GM12878 (cell line): ENCODE measurements at regions not wholly inside any gene's neighbourhood (a gene's known extent, or its start where the extent isn't known, plus 50 kb on each side); places are given as distances from the start of the nearest gene placed in this dataset.

Source experiments
- ATAC-seq: fragments of 200-7000 bp; cut with Tn5 transposase; 3 replicates; pipeline ENCODE4 v1.9.1; 2020; ENCODE audit warnings: mild to moderate bottlenecking, moderate library complexity
- BruUV-seq: library from RNA; stranded (reverse); fragments of 400-500 nt; replicated peaks from 2 replicates; lab custom pipeline; 2021; lab: Mats Ljungman, UMichigan
- CTCF ChIA-PET: fragments of 300-600 bp; sonication (Branson Sonifier 250); formaldehyde crosslinking; extraction: SDS; loops from one replicate; lab custom pipeline; 2021; ENCODE audit warnings: inconsistent platforms; lab: Yijun Ruan, JAX
- POLR2A ChIA-PET: fragments of 350-600 bp; formaldehyde crosslinking; extraction: SDS; loops from one replicate; lab custom pipeline; 2021; ENCODE audit warnings: inconsistent platforms; lab: Charles Lee
- RAD21 ChIA-PET: fragments of 300-600 bp; sonication (Branson Sonifier 250); formaldehyde crosslinking; loops from one replicate; lab custom pipeline; 2023; ENCODE audit warnings: antibody characterized with exemption; ENCODE audit not compliant: unreplicated experiment; lab: Charles Lee
- SMC1A ChIA-PET: fragments of 300-600 bp; sonication (Branson Sonifier 250); formaldehyde crosslinking; loops from one replicate; lab custom pipeline; 2023; ENCODE audit not compliant: unreplicated experiment, uncharacterized antibody; lab: Charles Lee
- DNase-seq: peaks from one replicate; pipeline ENCODE4 v3.0.0-alpha.2; 2011; ENCODE audit warnings: low read depth, low spot score
- FAIRE-seq: peaks from 3 replicates; lab custom pipeline; 2011; peaks lifted over from hg19 to GRCh38; lab: Jason Lieb, UNC
- H2AFZ ChIP-seq: 2 replicates; pipeline ENCODE4 v1.6.0; 2011; ENCODE audit warnings: low read depth, low read length, control low read depth; ENCODE audit not compliant: control insufficient read depth
- H3K27ac ChIP-seq: 2 replicates; pipeline ENCODE4 v1.5.1; 2011; ENCODE audit warnings: control low read depth; ENCODE audit not compliant: control insufficient read depth, insufficient read depth
- H3K27me3 ChIP-seq, 2 experiments: replicated peaks in 1 of 2; 2 replicates each; pipeline versions ENCODE4 v1.6.0 to v1.6.1; 2011; ENCODE audit warnings: low read length in 1 of 2; ENCODE audit not compliant: control insufficient read depth in 2 of 2, insufficient read depth in 2 of 2
- H3K36me3 ChIP-seq, 2 experiments: 2 replicates each; pipeline ENCODE4 v1.5.1; 2011; ENCODE audit warnings: low read length in 1 of 2; ENCODE audit not compliant: control insufficient read depth in 2 of 2, insufficient read depth in 2 of 2
- H3K4me1 ChIP-seq: 2 replicates; pipeline ENCODE4 v1.6.1; 2011; ENCODE audit warnings: mild to moderate bottlenecking, low read length, moderate library complexity, mixed read lengths; ENCODE audit not compliant: control insufficient read depth, insufficient read depth
- H3K4me2 ChIP-seq: 2 replicates; pipeline ENCODE4 v1.6.0; 2011; ENCODE audit warnings: control low read depth; ENCODE audit not compliant: control insufficient read depth, insufficient read depth
- H3K4me3 ChIP-seq: fragments of 200-600 bp; sonication (generic); 2 replicates; pipeline ENCODE4 v1.5.1; 2016
- H3K79me2 ChIP-seq: 2 replicates; pipeline ENCODE4 v1.6.0; 2011; ENCODE audit warnings: low read length; ENCODE audit not compliant: control insufficient read depth, insufficient read depth
- H3K9ac ChIP-seq: 2 replicates; pipeline ENCODE4 v1.8.0; 2011; ENCODE audit warnings: low read length, control low read depth, mixed read lengths; ENCODE audit not compliant: control insufficient read depth, insufficient read depth
- H3K9me3 ChIP-seq: replicated peaks from 3 replicates; pipeline ENCODE4 v1.5.1; 2011; ENCODE audit warnings: mild to moderate bottlenecking, low read length; ENCODE audit not compliant: control insufficient read depth, insufficient read depth
- H4K20me1 ChIP-seq: 2 replicates; pipeline ENCODE4 v1.6.0; 2011; ENCODE audit not compliant: control insufficient read depth, insufficient read depth
- MXI1 ChIP-seq: fragments of 150-350 bp; IDR thresholded peaks from 2 replicates; pipeline ENCODE4 v1.6.1; 2011; ENCODE audit warnings: low read depth, mild to moderate bottlenecking, inconsistent platforms, low read length, improper control_type of control experiment
- PRDM15 ChIP-seq: fragments of 450-650 bp; formaldehyde crosslinking; IDR thresholded peaks from 2 replicates; pipeline ENCODE4 v1.4.0; 2020; ENCODE audit warnings: mild to moderate bottlenecking, moderate library complexity
- SPI1 ChIP-seq: IDR thresholded peaks from 2 replicates; pipeline ENCODE4 v1.6.1; 2011; ENCODE audit warnings: low read depth, mild to moderate bottlenecking, low read length, moderate library complexity, borderline replicate concordance; ENCODE audit not compliant: insufficient read depth
- WGBS: methylation state at CpG from one replicate; pipeline ENCODE4 v1.1.6; 2016; ENCODE audit warnings: low lambda C conversion rate; ENCODE audit not compliant: insufficient replicate concordance, insufficient coverage; ENCODE audit errors: missing lambda C conversion rate; 5-methylcytosine and 5-hydroxymethylcytosine counted together
- in situ Hi-C: fragments of 300-500 bp; cut with MboI; formaldehyde crosslinking; loops from 9 replicates; pipeline ENCODE4 v1.14.3; 2018; ENCODE audit warnings: mixed read lengths
- intact Hi-C: fragments of 100-400 bp; cut with micrococcal nuclease; formaldehyde crosslinking; loops from one replicate; pipeline ENCODE4 v1.14.2; 2022; ENCODE audit not compliant: unreplicated experiment
- TF ChIP-seq, protein P1 (sequence below): fragments of 450-650 bp; IDR thresholded peaks from 2 replicates; pipeline ENCODE4 v1.6.1; 2017; ENCODE audit warnings: mild to moderate bottlenecking
- TF ChIP-seq, protein P2 (sequence below): fragments of 450-650 bp; IDR thresholded peaks from 2 replicates; pipeline ENCODE4 v1.6.1; 2017; ENCODE audit warnings: mild to moderate bottlenecking, moderate library complexity

- TF ChIP-seq, protein P1, sequence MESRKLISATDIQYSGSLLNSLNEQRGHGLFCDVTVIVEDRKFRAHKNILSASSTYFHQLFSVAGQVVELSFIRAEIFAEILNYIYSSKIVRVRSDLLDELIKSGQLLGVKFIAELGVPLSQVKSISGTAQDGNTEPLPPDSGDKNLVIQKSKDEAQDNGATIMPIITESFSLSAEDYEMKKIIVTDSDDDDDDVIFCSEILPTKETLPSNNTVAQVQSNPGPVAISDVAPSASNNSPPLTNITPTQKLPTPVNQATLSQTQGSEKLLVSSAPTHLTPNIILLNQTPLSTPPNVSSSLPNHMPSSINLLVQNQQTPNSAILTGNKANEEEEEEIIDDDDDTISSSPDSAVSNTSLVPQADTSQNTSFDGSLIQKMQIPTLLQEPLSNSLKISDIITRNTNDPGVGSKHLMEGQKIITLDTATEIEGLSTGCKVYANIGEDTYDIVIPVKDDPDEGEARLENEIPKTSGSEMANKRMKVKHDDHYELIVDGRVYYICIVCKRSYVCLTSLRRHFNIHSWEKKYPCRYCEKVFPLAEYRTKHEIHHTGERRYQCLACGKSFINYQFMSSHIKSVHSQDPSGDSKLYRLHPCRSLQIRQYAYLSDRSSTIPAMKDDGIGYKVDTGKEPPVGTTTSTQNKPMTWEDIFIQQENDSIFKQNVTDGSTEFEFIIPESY, result no peak
Observed at GRCh38 chr9:14515049-14515448, 178.2 kb downstream of the ZDHHC21 start (continued).

DNA sequence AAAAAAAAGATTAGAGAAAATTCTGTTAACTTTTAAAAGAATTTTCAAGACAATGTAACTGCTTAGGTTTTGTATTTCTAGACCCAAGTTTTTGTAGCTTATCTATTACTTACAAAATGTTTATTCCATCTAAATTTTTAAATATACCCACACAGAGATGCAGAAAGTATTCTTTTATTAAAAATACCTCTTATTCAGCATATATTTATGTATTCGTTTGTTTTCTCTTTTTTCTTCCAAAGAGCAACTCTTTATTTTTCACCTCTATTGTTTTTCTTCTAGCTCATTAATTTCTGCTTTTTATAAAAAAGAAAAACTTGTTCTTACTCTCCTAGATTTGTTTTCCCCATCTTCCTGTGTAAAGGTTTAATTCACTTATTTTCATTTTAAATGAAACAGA lies 180.3 kb downstream of the ZDHHC21 start:
- no peak overlapping the region for H3K9ac ChIP-seq
- TF ChIP-seq, protein P2, sequence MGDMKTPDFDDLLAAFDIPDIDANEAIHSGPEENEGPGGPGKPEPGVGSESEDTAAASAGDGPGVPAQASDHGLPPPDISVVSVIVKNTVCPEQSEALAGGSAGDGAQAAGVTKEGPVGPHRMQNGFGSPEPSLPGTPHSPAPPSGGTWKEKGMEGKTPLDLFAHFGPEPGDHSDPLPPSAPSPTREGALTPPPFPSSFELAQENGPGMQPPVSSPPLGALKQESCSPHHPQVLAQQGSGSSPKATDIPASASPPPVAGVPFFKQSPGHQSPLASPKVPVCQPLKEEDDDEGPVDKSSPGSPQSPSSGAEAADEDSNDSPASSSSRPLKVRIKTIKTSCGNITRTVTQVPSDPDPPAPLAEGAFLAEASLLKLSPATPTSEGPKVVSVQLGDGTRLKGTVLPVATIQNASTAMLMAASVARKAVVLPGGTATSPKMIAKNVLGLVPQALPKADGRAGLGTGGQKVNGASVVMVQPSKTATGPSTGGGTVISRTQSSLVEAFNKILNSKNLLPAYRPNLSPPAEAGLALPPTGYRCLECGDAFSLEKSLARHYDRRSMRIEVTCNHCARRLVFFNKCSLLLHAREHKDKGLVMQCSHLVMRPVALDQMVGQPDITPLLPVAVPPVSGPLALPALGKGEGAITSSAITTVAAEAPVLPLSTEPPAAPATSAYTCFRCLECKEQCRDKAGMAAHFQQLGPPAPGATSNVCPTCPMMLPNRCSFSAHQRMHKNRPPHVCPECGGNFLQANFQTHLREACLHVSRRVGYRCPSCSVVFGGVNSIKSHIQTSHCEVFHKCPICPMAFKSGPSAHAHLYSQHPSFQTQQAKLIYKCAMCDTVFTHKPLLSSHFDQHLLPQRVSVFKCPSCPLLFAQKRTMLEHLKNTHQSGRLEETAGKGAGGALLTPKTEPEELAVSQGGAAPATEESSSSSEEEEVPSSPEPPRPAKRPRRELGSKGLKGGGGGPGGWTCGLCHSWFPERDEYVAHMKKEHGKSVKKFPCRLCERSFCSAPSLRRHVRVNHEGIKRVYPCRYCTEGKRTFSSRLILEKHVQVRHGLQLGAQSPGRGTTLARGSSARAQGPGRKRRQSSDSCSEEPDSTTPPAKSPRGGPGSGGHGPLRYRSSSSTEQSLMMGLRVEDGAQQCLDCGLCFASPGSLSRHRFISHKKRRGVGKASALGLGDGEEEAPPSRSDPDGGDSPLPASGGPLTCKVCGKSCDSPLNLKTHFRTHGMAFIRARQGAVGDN, result no peak
- no peak for TF ChIP-seq MXI1
- no peak for TF ChIP-seq PRDM15
- TF ChIP-seq SPI1, result no peak
- no peak overlapping the region for H3K4me2 ChIP-seq
- in situ Hi-C loops, result no loop called here
- intact Hi-C loops, result loop anchor here (5.0 kb wide), 1 partner anchor 61 kb away; no protein-coding TSS in a partner anchor
- no TSS peak for BruUV-seq
- CTCF ChIA-PET, result interaction anchor here (0.6 to 1.3 kb wide), 6 partner anchors 8 to 1024 kb away, joined by 3 to 5 read pairs (median 3); no protein-coding TSS in a partner anchor
- no peaks in the 10 kb centered on the region for H3K27me3 ChIP-seq
- H4K20me1 ChIP-seq, result no peaks in the 10 kb centered on the region
- H3K36me3 ChIP-seq, result no peaks in the 10 kb centered on the region
- DNase-seq (no peak), FAIRE-seq (no peak), ATAC-seq (no peak)
- H3K27ac ChIP-seq, result no peak overlapping the region
- no peaks in the 10 kb centered on the region for H3K79me2 ChIP-seq
- no peaks in the 10 kb centered on the region for H3K9me3 ChIP-seq
- SMC1A ChIA-PET, result interaction anchor here (0.6 to 0.7 kb wide), 2 partner anchors 94 to 876 kb away, joined by 3 read pairs; no protein-coding TSS in a partner anchor
- H2AFZ ChIP-seq, result no peak overlapping the region
- H3K4me1 ChIP-seq, result no peaks in the 10 kb centered on the region
- 35% methylated on average over 1 of the region's 1 CpG for WGBS
- H3K4me3 ChIP-seq, result no peak overlapping the region
- RAD21 ChIA-PET, result no interaction called here
- POLR2A ChIA-PET, result interaction anchor here (0.7 kb wide), 1 partner anchor 32 kb away, joined by 6 read pairs; no protein-coding TSS in a partner anchor
